HL-60 (cell line): ENCODE measurements at regions not wholly inside any gene's neighbourhood (a gene's known extent, or its start where the extent isn't known, plus 50 kb on each side); places are given as distances from the start of the nearest gene placed in this dataset.

Experiments
- DNase-seq, 2 experiments: peaks; one replicate each; pipeline ENCODE4 v3.0.0-alpha.2; 2010 to 2020; ENCODE audit warnings: low read depth in 1 of 2, low spot score in 1 of 2
- H3K27ac ChIP-seq: fragments of 250-450 bp; sonication (Bioruptor Pico); replicated peaks from 2 replicates; pipeline ENCODE4 v1.5.1; 2020; ENCODE audit warnings: mild to moderate bottlenecking, moderate library complexity
- H3K27me3 ChIP-seq: fragments of 250-450 bp; sonication (Bioruptor Pico); 2 replicates; pipeline ENCODE4 v1.5.1; 2021; ENCODE audit warnings: mild to moderate bottlenecking, moderate library complexity; ENCODE audit not compliant: insufficient read depth, poor library complexity, severe bottlenecking
- H3K4me3 ChIP-seq: replicated peaks from 2 replicates; pipeline ENCODE4 v1.5.1; 2011; ENCODE audit warnings: mild to moderate bottlenecking, control low read depth, low read length; ENCODE audit not compliant: insufficient read depth
- CTCF ChIP-seq: IDR thresholded peaks from one replicate; pipeline ENCODE4 v1.5.1; 2011; ENCODE audit warnings: low read length, control low read depth, inconsistent platforms; ENCODE audit not compliant: insufficient read depth
- GABPA ChIP-seq: IDR thresholded peaks from 2 replicates; pipeline ENCODE4 v1.6.1; 2012; ENCODE audit warnings: low read depth
- POLR2AphosphoS5 ChIP-seq: IDR thresholded peaks from 2 replicates; pipeline ENCODE4 v1.6.1; 2012; ENCODE audit warnings: low read depth
- REST ChIP-seq: IDR thresholded peaks from 2 replicates; pipeline ENCODE4 v1.6.1; 2012; ENCODE audit warnings: low read depth; ENCODE audit not compliant: insufficient replicate concordance
- SPI1 ChIP-seq: IDR thresholded peaks from 2 replicates; pipeline ENCODE4 v1.6.1; 2012; ENCODE audit warnings: low read depth, mild to moderate bottlenecking, borderline replicate concordance

- Histone ChIP-seq H3K27ac (no peak overlapping the region), H3K4me3 (no peak overlapping the region), H3K27me3 (peaks cover 2% of the 10 kb centered on the region)
- no peak for TF ChIP-seq CTCF
- TF ChIP-seq GABPA: no peak
- no peak for TF ChIP-seq REST
- no peak for TF ChIP-seq POLR2AphosphoS5
- TF ChIP-seq SPI1: no peak
- DNase-seq: no peak
Measured at GRCh38 chr11:119889728-119890280, 160.8 kb upstream of the NECTIN1 start.

- TF ChIP-seq SPI1 (no peak), CTCF (no peak), REST (no peak), GABPA (no peak), POLR2AphosphoS5 (no peak)
- DNase-seq: no peak
- Histone ChIP-seq H3K27ac (no peak overlapping the region), H3K27me3 (peaks cover 2% of the 10 kb centered on the region), H3K4me3 (no peak overlapping the region)
Measured at GRCh38 chr11:119889111-119889510, 160.1 kb upstream of the NECTIN1 start.

- H3K27me3 ChIP-seq: peaks cover 2% of the 10 kb centered on the region
- DNase-seq: no peak
- no peak overlapping the region for H3K27ac ChIP-seq
- no peak for TF ChIP-seq POLR2AphosphoS5
- TF ChIP-seq CTCF: no peak
- no peak for TF ChIP-seq GABPA
- no peak for TF ChIP-seq SPI1
- no peak for TF ChIP-seq REST
- no peak overlapping the region for H3K4me3 ChIP-seq
Measured at GRCh38 chr11:119888119-119888518, 159.1 kb upstream of the NECTIN1 start.
